ENCODE measurements at regions not wholly inside any gene's neighbourhood (a gene's known extent, or its start where the extent isn't known, plus 50 kb on each side); places are given as distances from the start of the nearest gene placed in this dataset.

- TF ChIP-seq CTCF (IDR thresholded peaks at IDR 0.05) (no peak), EP300 (IDR thresholded peaks at IDR 0.05) (no peak)
Measured at GRCh38 chr11:45743556-45744468, 61.1 kb upstream of the SLC35C1 start.

Measured in sigmoid colon (tissue), 4 donors.